Prostate gland (tissue), 2 donors: ENCODE measurements at regions not wholly inside any gene's neighbourhood (a gene's known extent, or its start where the extent isn't known, plus 50 kb on each side); places are given as distances from the start of the nearest gene placed in this dataset.

ENCODE experiments used
- DNase-seq: peaks from one replicate; pipeline ENCODE4 v3.0.0-alpha.2; 2019; ENCODE audit warnings: low spot score
- H3K27ac ChIP-seq, 2 donors: fragments of 200-600 bp; sonication (generic); 2 replicates each; pipeline ENCODE4 v1.5.1; 2017 to 2019
- H3K27me3 ChIP-seq: fragments of 200-600 bp; sonication (generic); replicated peaks from 2 replicates; pipeline ENCODE4 v1.5.1; 2019; ENCODE audit not compliant: insufficient read depth
- H3K36me3 ChIP-seq, 2 donors: fragments of 200-600 bp; sonication (generic); 1 replicate in 1 of 2; 2 replicates in 1 of 2; pipeline versions ENCODE4 v1.5.1 to v1.8.1; 2017 to 2019
- H3K4me1 ChIP-seq: fragments of 200-600 bp; sonication (generic); replicated peaks from 2 replicates; pipeline ENCODE4 v1.5.1; 2019
- H3K4me3 ChIP-seq, 2 donors: fragments of 200-600 bp; sonication (generic); 2 replicates each; pipeline ENCODE4 v1.5.1; 2017 to 2019
- H3K9me3 ChIP-seq: fragments of 200-600 bp; sonication (generic); 2 replicates; pipeline ENCODE4 v1.5.1; 2017
- CTCF ChIP-seq, 4 experiments: fragments of 200-600 bp in 2 of 4; fragments of 450-650 bp in 2 of 4; sonication (generic) in 2 of 4; IDR thresholded peaks; 1 replicate in 3 of 4; 2 replicates in 1 of 4; pipeline ENCODE4 v1.5.1; 2016 to 2019; ENCODE audit warnings: antibody characterized with exemption in 4 of 4, mild to moderate bottlenecking in 2 of 4, moderate library complexity in 2 of 4
- POLR2A ChIP-seq: fragments of 450-650 bp; IDR thresholded peaks from one replicate; pipeline ENCODE4 v1.6.1; 2016; ENCODE audit warnings: antibody characterized with exemption, mild to moderate bottlenecking
- POLR2AphosphoS5 ChIP-seq: sonication (generic); formaldehyde crosslinking; IDR thresholded peaks from one replicate; pipeline ENCODE4 v1.6.1; 2017; ENCODE audit warnings: antibody characterized with exemption
- whole genome bisulfite sequencing: methylation state at CpG from one replicate; pipeline ENCODE4 v1.1.5; 2018; 5-methylcytosine and 5-hydroxymethylcytosine counted together
- intact Hi-C: fragments of 100-400 bp; cut with DNase I; formaldehyde crosslinking; loops from one replicate; pipeline ENCODE4 v1.14.2; 2022

DNA sequence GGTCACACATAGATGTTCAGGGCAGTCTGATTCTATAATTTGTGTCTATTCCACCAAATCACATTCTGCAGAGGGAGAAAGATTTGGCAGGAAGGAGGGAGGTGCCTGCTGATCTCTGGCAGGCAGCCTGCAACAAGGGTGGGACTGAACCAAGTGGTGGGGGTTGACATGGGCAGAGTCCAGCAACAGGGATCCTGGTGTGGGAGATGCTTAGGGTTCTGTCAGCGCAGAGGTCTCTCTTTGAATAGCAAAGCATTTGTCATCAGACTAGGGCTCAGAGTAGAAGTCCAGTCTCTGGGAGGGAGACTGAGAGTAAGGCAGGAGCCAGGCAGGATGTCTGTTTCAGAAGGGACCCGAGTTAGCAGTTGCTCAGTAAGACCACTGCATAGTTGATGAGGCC, 94.6 kb downstream of the UTP18 start:
- Histone ChIP-seq H3K36me3 (no peaks in the 10 kb centered on the region), H3K27me3 (no peaks in the 10 kb centered on the region), H3K4me3 (no peak overlapping the region), H3K4me1 (no peaks in the 10 kb centered on the region), H3K9me3 (no peaks in the 10 kb centered on the region), H3K27ac (no peak overlapping the region)
- intact Hi-C loops = no loop called here
- WGBS = 71% methylated on average over 2 of the region's 2 CpGs
- TF ChIP-seq CTCF (IDR thresholded peaks at IDR 0.05) (no peak), POLR2AphosphoS5 (no peak)
- DNase-seq = no peak

GRCh38 chr17:51355441-51356410, 95.4 kb downstream of the UTP18 start:
- intact Hi-C loops = no loop called here
- no peak for DNase-seq
- Histone ChIP-seq H3K27me3 (no peaks in the 10 kb centered on the region), H3K9me3 (no peaks in the 10 kb centered on the region), H3K4me3 (no peak overlapping the region), H3K27ac (no peak overlapping the region), H3K36me3 (no peaks in the 10 kb centered on the region), H3K4me1 (no peaks in the 10 kb centered on the region)
- no peak for TF ChIP-seq CTCF (IDR thresholded peaks at IDR 0.05)
- 79% methylated on average over 18 of the region's 18 CpGs for WGBS

DNA sequence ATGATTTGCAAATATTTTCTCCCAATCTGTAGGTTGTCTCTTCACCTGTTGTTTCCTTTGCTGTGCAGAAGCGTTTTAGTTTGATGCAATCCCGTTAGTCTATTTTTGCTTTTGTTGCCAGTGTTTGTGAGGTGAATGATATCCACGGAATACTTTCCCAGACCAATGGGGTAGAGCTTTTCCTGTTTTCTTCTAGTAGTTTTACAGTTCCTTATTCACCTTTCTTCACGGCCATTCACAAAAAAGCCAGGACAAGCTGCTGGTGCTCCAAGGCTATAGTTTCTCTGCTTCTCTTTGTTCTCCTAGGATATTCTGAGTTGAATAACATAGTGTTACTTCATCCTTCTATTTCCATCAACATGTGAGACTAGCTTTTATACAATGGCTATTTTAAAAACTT, 98.7 kb downstream of the UTP18 start:
- intact Hi-C loops = no loop called here

DNA sequence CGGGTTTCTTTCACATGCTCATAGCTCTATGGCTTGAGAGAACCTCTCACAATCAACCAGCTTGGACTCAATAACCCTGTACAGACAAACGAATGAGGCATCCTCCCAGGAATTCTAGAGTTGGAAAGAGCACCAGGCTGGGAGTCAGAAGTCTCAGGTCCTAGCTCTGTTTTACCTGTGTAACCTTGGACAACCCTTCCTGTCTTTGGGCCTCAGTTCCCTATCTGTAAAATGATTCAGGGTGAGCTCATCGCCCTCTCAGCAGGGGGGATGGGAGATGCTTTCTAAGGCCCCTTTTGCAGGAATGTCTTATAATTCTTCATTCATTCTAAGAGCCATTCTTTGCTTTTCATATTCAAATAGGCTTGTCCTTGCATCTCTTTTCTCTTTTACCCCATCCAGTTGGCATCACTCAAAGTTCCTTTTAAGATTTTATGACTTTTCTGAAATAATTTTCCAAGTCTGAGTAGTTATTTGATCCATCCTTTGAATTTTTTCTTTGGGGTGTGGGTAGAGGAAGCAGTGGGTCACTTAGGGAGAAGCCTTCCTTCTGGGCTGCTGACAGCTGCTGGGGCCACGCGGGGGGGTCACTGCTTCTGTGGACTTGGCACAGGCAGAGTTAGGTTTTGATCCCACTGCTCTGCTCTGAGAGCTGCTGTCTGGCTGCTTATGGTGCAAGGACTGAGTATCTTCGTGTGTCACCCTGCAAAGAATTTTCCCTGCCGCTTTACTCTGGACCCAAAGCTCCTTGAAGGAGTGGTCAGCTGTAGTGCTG, 102.7 kb downstream of the UTP18 start:
- DNase-seq = no peak
- no peaks in the 10 kb centered on the region for H3K27me3 ChIP-seq
- no peak overlapping the region for H3K27ac ChIP-seq
- H3K4me3 ChIP-seq = no peak overlapping the region
- TF ChIP-seq POLR2AphosphoS5 (no peak), CTCF (IDR thresholded peaks at IDR 0.05) (no peak), POLR2A (no peak)
- 25% methylated on average over 7 of the region's 7 CpGs for WGBS
- H3K36me3 ChIP-seq = no peaks in the 10 kb centered on the region
- no peaks in the 10 kb centered on the region for H3K4me1 ChIP-seq
- intact Hi-C loops = no loop called here
- H3K9me3 ChIP-seq = no peaks in the 10 kb centered on the region

More for the DNA sequence above, 98.7 kb downstream of the UTP18 start:
- Histone ChIP-seq H3K9me3 (no peaks in the 10 kb centered on the region), H3K27ac (no peak overlapping the region), H3K36me3 (no peaks in the 10 kb centered on the region), H3K4me3 (no peak overlapping the region), H3K4me1 (no peaks in the 10 kb centered on the region), H3K27me3 (no peaks in the 10 kb centered on the region)
- TF ChIP-seq CTCF (IDR thresholded peaks at IDR 0.05) (no peak), POLR2AphosphoS5 (no peak), POLR2A (no peak)
- no peak for DNase-seq
- 94% methylated on average over 4 of the region's 4 CpGs for WGBS
